WTC11 (cell line): ENCODE measurements at regions not wholly inside any gene's neighbourhood (a gene's known extent, or its start where the extent isn't known, plus 50 kb on each side); places are given as distances from the start of the nearest gene placed in this dataset.
A peak's percentile ranks its signal among the peaks of the same experiment; 100 is the strongest.

Experiments used
- ATAC-seq: fragments of 200-7000 bp; cut with Tn5 transposase; 2 replicates; pipeline ENCODE4 v1.10.0; 2021; ENCODE audit warnings: mild to moderate bottlenecking, moderate library complexity
- CTCF ChIA-PET: fragments of 300-600 bp; sonication (Branson Sonifier 250); formaldehyde crosslinking; loops from one replicate; lab custom pipeline; 2021; ENCODE audit warnings: antibody characterized with exemption; lab: Charles Lee
- POLR2A ChIA-PET: fragments of 350-600 bp; sonication (Branson Sonifier 250); formaldehyde crosslinking; loops from one replicate; lab custom pipeline; 2021; ENCODE audit warnings: antibody characterized with exemption; lab: Charles Lee
- DNase-seq: peaks from one replicate; pipeline ENCODE4 v3.0.0; 2021; ENCODE audit warnings: low spot score
- H3K27ac Mint-ChIP-seq: 2 replicates; pipeline ENCODE4 v1.8.0; 2021; ENCODE audit warnings: mixed read lengths
- H3K27me3 Mint-ChIP-seq: 2 replicates; pipeline ENCODE4 v1.8.0; 2021; ENCODE audit warnings: low read depth, mild to moderate bottlenecking, moderate library complexity, mixed read lengths
- H3K36me3 Mint-ChIP-seq: 2 replicates; pipeline ENCODE4 v1.8.0; 2021; ENCODE audit warnings: mixed read lengths
- H3K4me1 Mint-ChIP-seq: 2 replicates; pipeline ENCODE4 v1.8.0; 2022; ENCODE audit warnings: mixed read lengths
- H3K4me3 Mint-ChIP-seq: 2 replicates; pipeline ENCODE4 v1.8.0; 2021; ENCODE audit warnings: mild to moderate bottlenecking, moderate library complexity, mixed read lengths
- H3K9me3 Mint-ChIP-seq: 2 replicates; pipeline ENCODE4 v1.8.0; 2021; ENCODE audit warnings: mixed read lengths
- ARID4B ChIP-seq: sonication (generic); formaldehyde crosslinking; IDR thresholded peaks from 2 replicates; pipeline ENCODE4 v1.8.0; 2023; ENCODE audit warnings: missing genetic modification reagents, mild to moderate bottlenecking, borderline replicate concordance
- ATF3 ChIP-seq: sonication (generic); formaldehyde crosslinking; conservative IDR thresholded peaks from 2 replicates; pipeline ENCODE4 v1.8.1; 2022; ENCODE audit warnings: mild to moderate bottlenecking, missing genetic modification reagents
- CDX4 ChIP-seq: fragments of 250-450 bp; sonication (Bioruptor Pico); IDR thresholded peaks from 2 replicates; pipeline ENCODE4 v1.9.0; 2021; ENCODE audit warnings: moderate library complexity, mild to moderate bottlenecking, inconsistent platforms, borderline replicate concordance
- E2F4 ChIP-seq: sonication (generic); formaldehyde crosslinking; IDR thresholded peaks from 2 replicates; pipeline ENCODE4 v1.8.1; 2022; ENCODE audit warnings: low read depth, mild to moderate bottlenecking, moderate library complexity, missing genetic modification reagents, borderline replicate concordance
- ERG ChIP-seq: fragments of 250-450 bp; sonication (Bioruptor Pico); IDR thresholded peaks from 2 replicates; pipeline ENCODE4 v1.8.0; 2021; ENCODE audit warnings: mild to moderate bottlenecking
- FOXK1 ChIP-seq: sonication (generic); formaldehyde crosslinking; IDR thresholded peaks from 2 replicates; pipeline ENCODE4 v1.8.0; 2022; ENCODE audit warnings: mild to moderate bottlenecking, moderate library complexity, missing genetic modification reagents
- GABPB1 ChIP-seq: sonication (generic); formaldehyde crosslinking; IDR thresholded peaks from 2 replicates; pipeline ENCODE4 v1.8.1; 2023; ENCODE audit warnings: mild to moderate bottlenecking, missing genetic modification reagents
- JAZF1 ChIP-seq: fragments of 250-450 bp; sonication (Bioruptor Pico); IDR thresholded peaks from 2 replicates; pipeline ENCODE4 v1.9.0; 2021; ENCODE audit warnings: moderate library complexity, mild to moderate bottlenecking, inconsistent platforms
- KAT7 ChIP-seq: sonication (generic); formaldehyde crosslinking; IDR thresholded peaks from 2 replicates; pipeline ENCODE4 v1.8.1; 2023; ENCODE audit warnings: missing genetic modification reagents, mild to moderate bottlenecking, borderline replicate concordance
- NR3C1 ChIP-seq: sonication (generic); formaldehyde crosslinking; conservative IDR thresholded peaks from 2 replicates; pipeline ENCODE4 v1.8.1; 2023; ENCODE audit warnings: low read depth, mild to moderate bottlenecking, missing genetic modification reagents
- TCF7 ChIP-seq: sonication (generic); formaldehyde crosslinking; IDR thresholded peaks from 2 replicates; pipeline ENCODE4 v1.8.0; 2022; ENCODE audit warnings: mild to moderate bottlenecking, low read depth, missing genetic modification reagents, moderate library complexity
- ZMAT4 ChIP-seq: fragments of 250-450 bp; sonication (Bioruptor Pico); IDR thresholded peaks from 2 replicates; pipeline ENCODE4 v1.9.0; 2021; ENCODE audit warnings: mild to moderate bottlenecking
- ZNF121 ChIP-seq: sonication (generic); formaldehyde crosslinking; IDR thresholded peaks from 2 replicates; pipeline ENCODE4 v1.8.0; 2023; ENCODE audit warnings: missing genetic modification reagents
- ZNF281 ChIP-seq: sonication (generic); formaldehyde crosslinking; IDR thresholded peaks from 2 replicates; pipeline ENCODE4 v1.8.0; 2023; ENCODE audit warnings: mild to moderate bottlenecking, missing genetic modification reagents
- ZNF512 ChIP-seq: sonication (generic); formaldehyde crosslinking; IDR thresholded peaks from 2 replicates; pipeline ENCODE4 v1.8.1; 2022; ENCODE audit warnings: missing genetic modification reagents, borderline replicate concordance

GRCh38 chr1:105399716-105400115 is 1650.0 kb downstream of the AMY1C start:
- ChIA-PET CTCF (no interaction called here), POLR2A (no interaction called here)
- H3K36me3 Mint-ChIP-seq, result peaks cover 10% of the 10 kb centered on the region; the same call in 1 of the 2 replicates
- ATAC-seq (no peak), DNase-seq (no peak)
- H3K4me1 Mint-ChIP-seq, result no peaks in the 10 kb centered on the region
- H3K27me3 Mint-ChIP-seq, result no peaks in the 10 kb centered on the region
- no peak overlapping the region for H3K4me3 Mint-ChIP-seq
- H3K9me3 Mint-ChIP-seq, result peaks cover 42% of the 10 kb centered on the region
- H3K27ac Mint-ChIP-seq, result no peak overlapping the region
- no peak for TF ChIP-seq ZMAT4

GRCh38 chr1:105416261-105416660 is 1640.2 kb upstream of the PRMT6 start:
- Mint-ChIP-seq H3K36me3 (peaks cover 41% of the 10 kb centered on the region), H3K4me3 (no peak overlapping the region), H3K9me3 (peaks cover 56% of the 10 kb centered on the region), H3K4me1 (peaks cover 16% of the 10 kb centered on the region), H3K27me3 (no peaks in the 10 kb centered on the region)
- DNase-seq (no peak), ATAC-seq (peak; percentile 78)
- POLR2A ChIA-PET, result no interaction called here
- TF ChIP-seq NR3C1 (CRISPR knock-in tag), result no peak
- TF ChIP-seq TCF7 (CRISPR knock-in tag), result no peak
- no peak for TF ChIP-seq GABPB1
- no peak for TF ChIP-seq FOXK1 (CRISPR knock-in tag)
- TF ChIP-seq E2F4 (CRISPR knock-in tag), result no peak
- no peak for TF ChIP-seq ZNF121 (CRISPR knock-in tag)
- TF ChIP-seq CDX4 (CRISPR knock-in tag), result no peak
- no peak for TF ChIP-seq KAT7
- no peak for TF ChIP-seq ATF3
- TF ChIP-seq ZNF512 (CRISPR knock-in tag), result no peak
- TF ChIP-seq JAZF1 (CRISPR knock-in tag), result no peak
- no peak for TF ChIP-seq ARID4B (CRISPR knock-in tag)
- no peak for TF ChIP-seq ZNF281 (CRISPR knock-in tag)
- no peak for TF ChIP-seq ERG (CRISPR knock-in tag)
- TF ChIP-seq, all 79 proteins: peak for 0
- CTCF ChIA-PET, result no interaction called here
- H3K27ac Mint-ChIP-seq, result peak overlapping the region; percentile 46; the same call in 1 of the 2 replicates
